ENCODE measurements at regions not wholly inside any gene's neighbourhood (a gene's known extent, or its start where the extent isn't known, plus 50 kb on each side); places are given as distances from the start of the nearest gene placed in this dataset.

- no peak overlapping the region for H3K4me3 ChIP-seq (replicated peaks; ENCODE audit: low read depth, low read length)
- TF ChIP-seq CTCF (IDR thresholded peaks at IDR 0.05; ENCODE audit: low read length, missing control alignments): no peak
Observed at GRCh38 chr14:85254711-85255110, 275.2 kb upstream of the FLRT2 start.

GRCh38 chr14:85257287-85257686, 272.7 kb upstream of the FLRT2 start:
- no peak overlapping the region for H3K4me3 ChIP-seq (replicated peaks; ENCODE audit: low read depth, low read length)
- DNase-seq (ENCODE audit: low read depth): no peak
- TF ChIP-seq CTCF (IDR thresholded peaks at IDR 0.05; ENCODE audit: low read length, missing control alignments): no peak

More at GRCh38 chr14:85254711-85255110, 275.2 kb upstream of the FLRT2 start:
- DNase-seq (ENCODE audit: low read depth): no peak

- no peak for TF ChIP-seq CTCF (IDR thresholded peaks at IDR 0.05; ENCODE audit: low read length, missing control alignments)
- DNase-seq (ENCODE audit: low read depth): no peak
- no peak overlapping the region for H3K4me3 ChIP-seq (replicated peaks; ENCODE audit: low read depth, low read length)
Observed at GRCh38 chr14:85263916-85264675, 265.8 kb upstream of the FLRT2 start.

- TF ChIP-seq CTCF (IDR thresholded peaks at IDR 0.05; ENCODE audit: low read length, missing control alignments): no peak
- H3K4me3 ChIP-seq (replicated peaks; ENCODE audit: low read depth, low read length): peak overlapping the region; percentile 11
- DNase-seq (ENCODE audit: low read depth): peak; percentile 17
Observed at GRCh38 chr14:85273099-85273677, 256.8 kb upstream of the FLRT2 start.

GRCh38 chr14:85273952-85274351, 256.0 kb upstream of the FLRT2 start:
- TF ChIP-seq CTCF (IDR thresholded peaks at IDR 0.05; ENCODE audit: low read length, missing control alignments): no peak

GRCh38 chr14:85276161-85276978, 253.6 kb upstream of the FLRT2 start:
- TF ChIP-seq CTCF (IDR thresholded peaks at IDR 0.05; ENCODE audit: low read length, missing control alignments): no peak
- DNase-seq (ENCODE audit: low read depth): no peak
- no peak overlapping the region for H3K4me3 ChIP-seq (replicated peaks; ENCODE audit: low read depth, low read length)

More at GRCh38 chr14:85273952-85274351, 256.0 kb upstream of the FLRT2 start:
- no peak overlapping the region for H3K4me3 ChIP-seq (replicated peaks; ENCODE audit: low read depth, low read length)
- no peak for DNase-seq (ENCODE audit: low read depth)

Data from fibroblast of pulmonary artery (primary cell).